ENCODE measurements at regions not wholly inside any gene's neighbourhood (a gene's known extent, or its start where the extent isn't known, plus 50 kb on each side); places are given as distances from the start of the nearest gene placed in this dataset.
A peak's percentile ranks its signal among the peaks of the same experiment; 100 is the strongest.

- H3K9ac ChIP-seq = no peak overlapping the region
- no peak for TF ChIP-seq CTCF (IDR thresholded peaks at IDR 0.05)
- TF ChIP-seq EZH2phosphoT487 (IDR thresholded peaks at IDR 0.05) = no peak
- TF ChIP-seq EZH2 (IDR thresholded peaks at IDR 0.05) = no peak
- H3K9me3 ChIP-seq (ENCODE audit: low read depth) = no peaks in the 10 kb centered on the region
- no peak overlapping the region for H3K4me3 ChIP-seq
- H3K27me3 ChIP-seq = no peaks in the 10 kb centered on the region
- H4K20me1 ChIP-seq (ENCODE audit: low read depth) = no peaks in the 10 kb centered on the region
- peaks cover 5% of the 10 kb centered on the region for H3K4me1 ChIP-seq
- H3F3A ChIP-seq (ENCODE audit: low read depth) = no peaks in the 10 kb centered on the region
- Mint-ChIP-seq H3K9me3 (peaks cover 25% of the 10 kb centered on the region), H3K4me1 (peaks cover 10% of the 10 kb centered on the region), H3K36me3 (peaks cover 11% of the 10 kb centered on the region), H3K27ac (no peak overlapping the region), H3K4me3 (no peak overlapping the region), H3K27me3 (ENCODE audit: insufficient read depth, low read depth) (no peaks in the 10 kb centered on the region)
- no peak overlapping the region for H3K27ac ChIP-seq
- H2AFZ ChIP-seq (replicated peaks) = no peak overlapping the region
- H3K4me2 ChIP-seq = no peak overlapping the region
- DNase-seq (ENCODE audit: low spot score) = no peak
- H3K36me3 ChIP-seq = no peaks in the 10 kb centered on the region
- no peaks in the 10 kb centered on the region for H3K79me2 ChIP-seq (ENCODE audit: low read depth)
Measured at GRCh38 chr11:103729617-103730016, 306.8 kb upstream of the DDI1 start.

GRCh38 chr11:103730131-103730940, 306.1 kb upstream of the DDI1 start:
- H2AFZ ChIP-seq (replicated peaks) = no peak overlapping the region

GRCh38 chr11:103731670-103732069, 304.8 kb upstream of the DDI1 start:
- no peaks in the 10 kb centered on the region for H4K20me1 ChIP-seq (ENCODE audit: low read depth)
- no peaks in the 10 kb centered on the region for H3K27me3 ChIP-seq
- Mint-ChIP-seq H3K4me1 (peaks cover 16% of the 10 kb centered on the region), H3K27me3 (ENCODE audit: insufficient read depth, low read depth) (no peaks in the 10 kb centered on the region), H3K36me3 (peaks cover 6% of the 10 kb centered on the region), H3K9me3 (peaks cover 9% of the 10 kb centered on the region), H3K27ac (no peak overlapping the region), H3K4me3 (no peak overlapping the region)
- no peaks in the 10 kb centered on the region for H3K36me3 ChIP-seq
- no peak overlapping the region for H3K9ac ChIP-seq
- H3K4me1 ChIP-seq = peaks cover 5% of the 10 kb centered on the region
- no peak overlapping the region for H3K27ac ChIP-seq
- no peak for DNase-seq (ENCODE audit: low spot score)
- H2AFZ ChIP-seq (replicated peaks) = no peak overlapping the region
- H3K79me2 ChIP-seq (ENCODE audit: low read depth) = no peaks in the 10 kb centered on the region
- H3K4me2 ChIP-seq = no peak overlapping the region
- H3F3A ChIP-seq (ENCODE audit: low read depth) = no peaks in the 10 kb centered on the region
- no peak overlapping the region for H3K4me3 ChIP-seq
- H3K9me3 ChIP-seq (ENCODE audit: low read depth) = no peaks in the 10 kb centered on the region
- TF ChIP-seq CTCF (IDR thresholded peaks at IDR 0.05) (no peak), EZH2 (IDR thresholded peaks at IDR 0.05) (no peak), EZH2phosphoT487 (IDR thresholded peaks at IDR 0.05) (no peak)

More at GRCh38 chr11:103730131-103730940, 306.1 kb upstream of the DDI1 start:
- H3K27me3 ChIP-seq = no peaks in the 10 kb centered on the region
- no peak overlapping the region for H3K4me2 ChIP-seq
- peaks cover 8% of the 10 kb centered on the region for H3K36me3 Mint-ChIP-seq
- no peaks in the 10 kb centered on the region for H3F3A ChIP-seq (ENCODE audit: low read depth)
- no peak overlapping the region for H3K27ac ChIP-seq
- H3K27ac Mint-ChIP-seq = peak overlapping the region; percentile 93
- H3K36me3 ChIP-seq = no peaks in the 10 kb centered on the region
- no peaks in the 10 kb centered on the region for H3K79me2 ChIP-seq (ENCODE audit: low read depth)
- TF ChIP-seq EZH2 (IDR thresholded peaks at IDR 0.05) = no peak
- no peak for TF ChIP-seq CTCF (IDR thresholded peaks at IDR 0.05)
- TF ChIP-seq EZH2phosphoT487 (IDR thresholded peaks at IDR 0.05) = no peak
- peaks cover 19% of the 10 kb centered on the region for H3K9me3 Mint-ChIP-seq
- H3K9me3 ChIP-seq (ENCODE audit: low read depth) = no peaks in the 10 kb centered on the region
- peak; percentile 3 for DNase-seq (ENCODE audit: low spot score)
- peak overlapping the region; percentile 28 for H3K4me3 Mint-ChIP-seq
- peaks cover 10% of the 10 kb centered on the region for H3K4me1 Mint-ChIP-seq
- no peaks in the 10 kb centered on the region for H3K27me3 Mint-ChIP-seq (ENCODE audit: insufficient read depth, low read depth)
- no peaks in the 10 kb centered on the region for H4K20me1 ChIP-seq (ENCODE audit: low read depth)
- H3K9ac ChIP-seq = no peak overlapping the region
- H3K4me3 ChIP-seq = no peak overlapping the region
- peaks cover 5% of the 10 kb centered on the region for H3K4me1 ChIP-seq
